ENCODE measurements at regions not wholly inside any gene's neighbourhood (a gene's known extent, or its start where the extent isn't known, plus 50 kb on each side); places are given as distances from the start of the nearest gene placed in this dataset.

GRCh38 chr6:74253261-74253660, 557.3 kb downstream of the CD109 start:
- H3K36me3 ChIP-seq (replicated peaks in 1 of 2) = no peaks in the 10 kb centered on the region
- DNase-seq = no peak
- H3K9me3 ChIP-seq (replicated peaks in 1 of 3) = no peaks in the 10 kb centered on the region
- H3K4me1 ChIP-seq (replicated peaks in 1 of 2) = no peaks in the 10 kb centered on the region
- 36 to 71% (median 69%) methylated on average over 2 of the region's 2 CpGs for WGBS, 4 donors
- TF ChIP-seq POLR2A (IDR thresholded peaks at IDR 0.05) = no peak
- TF ChIP-seq CTCF (IDR thresholded peaks at IDR 0.05) = no peak
- intact Hi-C loops (cut with DNase I) = no loop called here
- no peaks in the 10 kb centered on the region for H3K27me3 ChIP-seq
- no peak overlapping the region for H3K4me3 ChIP-seq
- no peak overlapping the region for H3K27ac ChIP-seq

GRCh38 chr6:74250161-74250818, 554.3 kb downstream of the CD109 start:
- intact Hi-C loops (cut with DNase I) = no loop called here
- WGBS, 4 donors = 51 to 63% (median 57%) methylated on average over 2 of the region's 2 CpGs
- Histone ChIP-seq H3K4me1 (replicated peaks in 1 of 2) (no peaks in the 10 kb centered on the region), H3K27me3 (no peaks in the 10 kb centered on the region), H3K36me3 (replicated peaks in 1 of 2) (no peaks in the 10 kb centered on the region), H3K4me3 (no peak overlapping the region), H3K9me3 (replicated peaks in 1 of 3) (no peaks in the 10 kb centered on the region), H3K27ac (no peak overlapping the region)
- no peak for DNase-seq
- TF ChIP-seq CTCF (IDR thresholded peaks at IDR 0.05) (no peak), POLR2A (IDR thresholded peaks at IDR 0.05) (no peak)

- no peaks in the 10 kb centered on the region for H3K4me1 ChIP-seq (replicated peaks in 1 of 2)
- no peaks in the 10 kb centered on the region for H3K9me3 ChIP-seq (replicated peaks in 1 of 3)
- H3K27me3 ChIP-seq = no peaks in the 10 kb centered on the region
- no peak overlapping the region for H3K4me3 ChIP-seq
- no peak overlapping the region for H3K27ac ChIP-seq
- TF ChIP-seq POLR2A (IDR thresholded peaks at IDR 0.05) (no peak), CTCF (IDR thresholded peaks at IDR 0.05) (no peak)
- intact Hi-C loops (cut with DNase I) = no loop called here
- DNase-seq = no peak
- no peaks in the 10 kb centered on the region for H3K36me3 ChIP-seq (replicated peaks in 1 of 2)
- WGBS, 4 donors = 40 to 50% (median 44%) methylated on average over 2 of the region's 2 CpGs
Observed at GRCh38 chr6:74249658-74250057, 553.7 kb downstream of the CD109 start.

DNA sequence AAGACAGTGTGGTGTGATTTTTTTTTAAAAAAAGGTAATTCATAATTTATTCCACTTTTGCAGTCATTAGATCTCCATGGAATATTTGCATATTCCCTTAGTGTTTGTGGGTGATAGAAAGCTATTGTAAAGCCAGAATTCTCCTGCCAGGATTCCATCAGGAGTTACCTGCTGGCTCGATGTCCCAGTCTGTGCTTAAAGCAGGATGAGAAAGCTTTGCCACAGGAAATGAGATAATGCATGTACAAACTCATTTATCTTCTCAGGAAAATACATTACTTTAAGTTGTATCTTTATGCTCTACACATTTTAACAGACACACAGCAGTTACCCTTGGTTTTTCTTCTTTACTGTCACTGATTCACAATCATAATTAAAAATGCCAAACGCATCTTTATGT, 553.0 kb downstream of the CD109 start:
- 55 to 72% (median 59%) methylated on average over 2 of the region's 2 CpGs for WGBS, 4 donors
- Histone ChIP-seq H3K27ac (no peak overlapping the region), H3K27me3 (no peaks in the 10 kb centered on the region), H3K36me3 (replicated peaks in 1 of 2) (no peaks in the 10 kb centered on the region), H3K9me3 (replicated peaks in 1 of 3) (no peaks in the 10 kb centered on the region), H3K4me1 (replicated peaks in 1 of 2) (no peaks in the 10 kb centered on the region), H3K4me3 (no peak overlapping the region)
- no peak for TF ChIP-seq POLR2A (IDR thresholded peaks at IDR 0.05)
- TF ChIP-seq CTCF (IDR thresholded peaks at IDR 0.05) = no peak
- intact Hi-C loops (cut with DNase I) = no loop called here
- DNase-seq = no peak
